NCI-H774 (cell line): ENCODE measurements at regions not wholly inside any gene's neighbourhood (a gene's known extent, or its start where the extent isn't known, plus 50 kb on each side); places are given as distances from the start of the nearest gene placed in this dataset.

Experiments
- DNase-seq: peaks from one replicate; lab custom pipeline; 2025; lab: John Stamatoyannopoulos, UW

DNA sequence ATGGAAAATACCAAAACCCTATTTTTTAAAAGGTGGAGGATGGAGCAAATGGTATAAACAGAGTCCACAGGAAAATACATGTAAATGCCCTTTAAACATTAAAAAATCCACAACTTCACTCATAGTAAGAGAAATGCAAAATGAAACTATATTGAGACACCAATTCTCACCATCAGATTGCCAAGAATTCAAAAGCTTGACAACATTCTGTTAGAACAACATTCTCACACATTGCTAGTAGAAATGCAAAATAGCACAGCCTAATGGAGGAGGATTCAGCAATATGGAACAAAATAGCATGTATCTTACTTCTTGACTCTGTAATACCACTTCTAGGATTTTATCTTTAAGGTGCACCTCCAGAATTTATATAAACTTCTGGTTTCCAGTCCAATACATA lies 351.8 kb downstream of the NXPE2 start:
- DNase-seq = no peak

DNA sequence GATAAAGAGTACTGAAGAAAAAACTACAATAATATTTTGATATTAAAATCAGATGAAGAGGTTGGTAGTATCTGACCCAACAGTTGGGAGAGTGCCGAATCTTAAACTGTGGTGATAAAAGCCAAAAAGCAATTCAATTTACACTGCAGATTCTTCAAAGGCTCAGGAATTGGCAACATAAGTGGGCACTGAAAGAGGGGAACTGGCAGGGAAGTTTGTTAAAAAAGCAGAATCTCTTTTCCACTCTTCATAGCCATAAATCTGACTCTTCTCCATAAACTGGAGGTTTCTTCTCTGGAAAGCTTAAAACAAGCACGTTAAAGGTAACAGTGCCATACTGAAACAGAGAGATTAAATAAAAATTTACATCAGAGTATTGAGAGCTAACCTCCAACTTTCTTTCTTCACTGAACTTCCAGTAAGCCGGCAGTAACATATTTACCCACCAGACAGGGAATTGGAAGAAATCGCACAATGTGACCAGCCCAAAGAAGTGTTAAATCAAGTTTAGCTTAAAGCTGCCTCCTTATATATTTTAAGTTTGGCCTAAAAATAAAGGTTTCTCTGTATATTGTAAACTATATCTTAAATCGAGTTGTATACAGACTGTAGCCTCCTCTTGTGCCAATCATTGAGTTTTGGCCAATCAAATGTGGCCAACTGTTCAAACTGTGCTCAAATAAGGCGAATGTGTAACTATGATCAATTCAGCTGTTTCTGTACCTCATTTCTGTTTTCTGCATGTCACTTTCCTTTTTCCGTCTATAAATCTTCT lies 358.3 kb downstream of the NXPE2 start:
- DNase-seq = no peak

DNA sequence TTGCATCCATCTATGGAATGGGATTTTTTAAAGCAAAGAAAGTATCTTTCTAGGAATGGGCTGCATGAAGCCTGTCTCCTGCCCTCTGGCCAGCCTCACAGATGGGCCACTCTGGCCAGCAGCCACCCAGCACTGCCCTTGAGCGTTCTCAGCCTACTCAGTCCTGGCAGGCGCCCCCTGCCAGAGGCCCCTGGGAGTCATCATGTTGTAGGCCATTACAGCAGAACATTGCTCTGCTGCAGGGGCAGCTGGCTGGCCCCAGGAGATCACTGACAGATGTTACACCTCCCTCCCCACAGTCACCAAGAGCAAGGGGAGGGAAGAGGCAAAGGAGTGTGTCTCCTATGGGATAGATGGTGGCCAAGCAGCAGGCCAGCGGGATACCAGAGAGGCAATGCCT lies 363.7 kb downstream of the NXPE2 start:
- DNase-seq = no peak

GRCh38 chr11:115047631-115048030 lies 369.3 kb downstream of the NXPE2 start:
- no peak for DNase-seq

GRCh38 chr11:115049796-115050195 lies 371.5 kb downstream of the NXPE2 start:
- DNase-seq = no peak

DNA sequence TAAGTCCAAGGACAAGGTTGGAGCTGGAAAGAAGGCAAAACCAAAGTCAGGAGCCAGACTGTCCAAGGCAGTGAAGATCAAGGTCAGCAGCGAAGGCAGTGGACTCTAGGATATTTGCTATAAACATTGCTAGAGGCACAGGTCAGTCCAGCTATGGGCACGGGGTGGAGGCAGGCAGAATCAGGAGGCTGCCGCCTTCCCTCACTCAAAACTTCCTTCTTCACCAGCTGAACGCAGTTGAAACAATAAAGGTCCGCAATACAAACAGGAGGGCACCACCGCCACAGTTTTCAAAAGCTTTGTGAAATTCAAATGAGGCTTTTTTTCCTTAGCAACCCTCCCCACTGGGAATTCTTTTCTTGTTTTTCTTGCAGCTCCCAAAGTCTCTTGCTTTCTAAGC lies 372.4 kb downstream of the NXPE2 start:
- no peak for DNase-seq

DNA sequence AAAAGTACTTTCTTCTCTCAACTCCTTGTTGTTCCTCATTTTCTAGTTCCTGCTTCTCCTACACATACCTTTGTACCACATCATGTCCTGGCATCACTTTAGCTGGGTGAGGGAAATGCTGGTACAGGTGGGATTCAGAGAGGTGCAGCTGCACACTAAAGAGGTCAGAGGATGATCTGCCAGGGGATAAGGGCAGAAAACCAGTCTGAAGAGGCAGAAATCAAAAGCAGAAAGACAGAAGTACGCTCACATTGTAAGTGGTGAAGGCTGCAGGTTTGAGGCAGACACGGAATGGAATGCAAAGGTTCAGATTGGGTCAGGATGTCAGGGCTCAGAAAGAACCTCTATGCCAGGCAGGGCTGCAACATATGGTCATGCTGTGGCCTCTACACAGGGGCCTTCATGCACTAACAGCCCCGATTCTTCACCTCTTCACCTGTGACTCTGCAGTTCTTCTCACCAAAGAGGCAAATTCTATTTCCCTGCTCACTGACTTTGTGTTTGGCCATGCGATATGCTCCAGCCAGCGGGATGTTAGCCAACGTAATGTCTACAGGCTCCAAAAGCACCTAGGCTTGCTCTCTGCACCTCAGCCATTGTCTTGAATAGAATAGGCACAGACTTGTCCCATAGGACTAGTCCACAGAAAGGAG lies 373.7 kb downstream of the NXPE2 start:
- DNase-seq = no peak

- DNase-seq = no peak
Observed at GRCh38 chr11:115052601-115053000, 374.3 kb downstream of the NXPE2 start.

DNA sequence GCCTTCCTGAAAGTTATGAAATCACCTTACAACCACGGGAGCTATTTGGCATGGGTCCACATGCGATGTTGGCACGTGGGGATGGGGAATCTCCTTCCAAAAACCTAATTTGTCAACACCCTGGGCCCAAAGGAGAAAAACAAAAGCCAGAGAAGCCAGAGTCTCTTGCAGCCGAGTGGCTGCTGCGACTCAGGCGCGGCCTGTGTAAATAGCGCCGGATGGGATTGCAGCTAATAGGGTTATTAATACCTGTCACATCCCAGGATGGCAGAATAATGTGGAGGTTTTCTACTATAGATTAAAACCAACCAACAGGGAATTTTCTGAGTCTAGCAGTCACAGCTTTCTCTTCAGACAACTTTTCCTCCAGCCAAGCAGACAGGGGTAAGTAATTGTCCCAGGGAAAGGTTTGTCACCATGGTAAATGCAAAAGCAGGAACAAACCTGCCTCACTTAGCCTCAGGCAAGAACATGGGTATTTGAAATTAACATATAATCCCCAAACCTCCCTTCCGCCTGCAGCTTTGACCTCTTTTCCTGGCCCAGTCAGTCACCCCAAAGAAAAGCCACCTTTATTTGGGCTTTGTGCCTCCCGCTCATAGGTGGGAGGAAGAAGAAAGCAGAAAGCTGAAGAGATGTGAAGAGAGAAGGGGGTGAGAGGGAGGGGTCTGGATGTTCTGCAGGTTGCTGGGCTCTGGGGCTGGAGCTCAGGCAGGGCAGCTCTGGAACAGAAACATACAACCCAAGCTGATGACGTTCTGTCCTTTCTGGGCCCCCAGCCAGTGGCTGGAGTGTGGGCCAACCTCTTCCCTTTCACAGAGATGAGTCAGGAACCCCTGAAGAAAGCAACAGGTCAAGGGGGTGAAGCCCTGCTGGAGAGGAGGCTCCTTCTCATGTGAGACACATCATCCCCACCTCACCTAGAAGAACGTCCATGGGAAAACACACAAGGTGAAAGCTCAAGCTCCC lies 376.5 kb downstream of the NXPE2 start:
- peak; percentile 15 for DNase-seq

DNA sequence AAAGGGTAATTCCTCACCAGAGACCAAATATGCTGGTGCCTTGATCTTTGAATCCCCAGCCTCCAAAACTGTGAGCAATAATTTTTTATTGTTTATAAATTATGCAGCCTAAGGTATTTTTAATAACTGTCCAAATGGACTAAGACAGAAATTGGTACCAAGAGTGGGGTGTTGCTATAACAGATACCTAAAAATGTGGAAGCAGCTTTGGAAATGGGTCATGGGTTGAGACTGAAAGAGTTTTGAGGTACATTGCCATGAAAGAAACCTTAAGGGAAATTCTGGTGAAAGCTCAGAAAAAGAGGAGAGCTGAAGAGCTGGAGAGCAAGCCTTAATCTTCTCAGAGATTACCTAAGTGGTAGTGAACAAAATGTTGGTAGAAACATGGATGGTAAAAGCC lies 378.2 kb downstream of the NXPE2 start:
- DNase-seq = no peak

GRCh38 chr11:115060840-115061239 lies 382.5 kb downstream of the NXPE2 start:
- no peak for DNase-seq

DNA sequence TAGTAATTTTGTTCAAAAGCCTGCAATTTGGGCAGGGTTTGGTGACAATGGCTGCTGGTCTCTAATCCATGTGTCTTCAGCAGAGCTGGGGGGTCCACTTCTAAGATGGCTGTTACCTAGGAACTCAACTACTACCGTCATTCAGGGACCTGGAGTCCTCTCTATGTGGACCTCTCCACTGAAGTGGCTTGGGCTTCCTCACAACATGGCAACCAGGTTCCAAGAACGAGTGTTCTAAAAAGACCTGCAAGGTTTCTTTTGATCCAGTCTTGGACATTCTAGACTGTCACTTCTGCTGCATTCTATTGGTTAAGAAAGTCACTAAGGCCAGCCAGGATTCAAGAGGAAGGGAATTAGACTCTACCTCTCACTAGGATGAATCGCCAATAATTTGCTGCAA lies 387.0 kb downstream of the NXPE2 start:
- no peak for DNase-seq

DNA sequence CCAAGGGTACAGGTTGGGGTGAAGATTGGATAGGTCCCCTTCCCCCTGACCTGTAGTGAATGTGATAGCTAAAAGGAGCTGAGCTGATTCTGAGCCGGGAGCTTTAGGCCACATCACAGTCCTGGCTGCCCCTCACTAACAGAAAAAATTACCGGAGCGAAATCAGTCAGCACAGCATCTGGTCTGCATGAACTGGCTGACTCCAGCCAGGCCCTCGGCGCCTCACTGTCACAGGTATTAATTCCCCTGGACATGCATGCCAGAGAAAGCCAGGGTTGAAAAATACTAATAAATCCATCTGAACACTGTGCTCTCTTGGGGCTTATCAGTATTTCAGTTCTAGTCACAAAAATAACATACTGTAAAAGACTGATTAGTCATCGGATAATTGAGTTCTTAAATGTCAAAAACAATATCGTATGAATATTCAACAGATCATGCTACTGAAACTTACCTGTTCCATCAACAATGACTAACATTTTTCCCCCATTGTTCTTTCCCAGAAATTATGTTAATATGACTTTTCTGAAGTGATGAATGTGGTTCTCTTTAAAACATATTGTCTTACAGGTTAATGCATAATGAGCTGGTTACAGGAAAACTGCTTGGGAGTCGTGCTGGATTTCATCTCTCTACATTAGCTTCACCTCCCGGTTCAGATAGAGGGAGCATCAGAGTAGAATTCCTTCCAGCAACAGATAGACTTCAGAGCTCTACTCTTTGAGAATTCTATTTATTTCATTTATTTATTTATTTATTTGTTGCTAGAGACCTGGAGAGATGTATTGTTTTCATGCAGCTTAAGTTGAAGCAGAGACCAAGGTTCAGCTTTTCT lies 387.7 kb downstream of the NXPE2 start:
- DNase-seq = no peak

DNA sequence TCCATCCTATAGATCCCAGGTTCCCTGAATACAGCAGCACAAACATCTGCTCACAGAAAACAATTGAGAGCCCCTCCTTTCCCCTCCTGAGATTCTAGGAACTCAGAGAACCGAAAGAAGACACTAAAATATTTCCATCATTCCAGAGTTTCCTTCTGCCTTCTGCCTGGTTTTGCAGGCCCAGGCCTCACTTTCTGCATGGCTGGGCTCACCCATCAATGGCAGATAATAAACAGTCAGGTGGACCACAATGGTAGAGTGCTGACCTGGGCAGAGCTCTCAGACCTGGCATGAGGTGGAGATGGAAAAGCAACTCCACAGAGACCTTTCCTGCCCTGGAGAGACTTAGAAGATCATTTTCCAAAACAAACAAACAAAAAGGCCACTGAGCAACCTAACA lies 389.1 kb downstream of the NXPE2 start:
- no peak for DNase-seq

- DNase-seq = no peak
Observed at GRCh38 chr11:115067900-115068530, 389.7 kb downstream of the NXPE2 start.

- no peak for DNase-seq
Observed at GRCh38 chr11:115069599-115069998, 391.3 kb downstream of the NXPE2 start.

DNA sequence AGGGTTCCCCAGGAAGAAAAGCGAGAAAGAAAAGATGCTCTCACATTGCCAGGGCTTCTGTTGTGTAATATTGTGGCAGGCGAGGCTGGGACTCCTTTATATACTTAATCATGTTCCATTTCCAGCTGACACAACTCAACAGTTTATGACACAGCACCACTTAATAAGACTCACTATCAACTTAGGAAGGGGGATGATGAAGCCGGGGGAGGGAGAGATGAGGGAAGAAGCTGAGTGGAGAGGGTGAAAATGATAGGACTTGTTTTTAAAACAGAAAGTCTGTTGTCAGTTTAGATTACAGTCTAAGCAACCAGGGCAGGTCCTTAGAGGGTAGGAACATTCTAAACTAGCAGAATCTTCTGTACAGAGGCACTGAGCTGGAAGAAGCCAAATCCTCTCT lies 397.0 kb downstream of the NXPE2 start:
- no peak for DNase-seq

- no peak for DNase-seq
Observed at GRCh38 chr11:115077740-115078139, 399.4 kb downstream of the NXPE2 start.

DNA sequence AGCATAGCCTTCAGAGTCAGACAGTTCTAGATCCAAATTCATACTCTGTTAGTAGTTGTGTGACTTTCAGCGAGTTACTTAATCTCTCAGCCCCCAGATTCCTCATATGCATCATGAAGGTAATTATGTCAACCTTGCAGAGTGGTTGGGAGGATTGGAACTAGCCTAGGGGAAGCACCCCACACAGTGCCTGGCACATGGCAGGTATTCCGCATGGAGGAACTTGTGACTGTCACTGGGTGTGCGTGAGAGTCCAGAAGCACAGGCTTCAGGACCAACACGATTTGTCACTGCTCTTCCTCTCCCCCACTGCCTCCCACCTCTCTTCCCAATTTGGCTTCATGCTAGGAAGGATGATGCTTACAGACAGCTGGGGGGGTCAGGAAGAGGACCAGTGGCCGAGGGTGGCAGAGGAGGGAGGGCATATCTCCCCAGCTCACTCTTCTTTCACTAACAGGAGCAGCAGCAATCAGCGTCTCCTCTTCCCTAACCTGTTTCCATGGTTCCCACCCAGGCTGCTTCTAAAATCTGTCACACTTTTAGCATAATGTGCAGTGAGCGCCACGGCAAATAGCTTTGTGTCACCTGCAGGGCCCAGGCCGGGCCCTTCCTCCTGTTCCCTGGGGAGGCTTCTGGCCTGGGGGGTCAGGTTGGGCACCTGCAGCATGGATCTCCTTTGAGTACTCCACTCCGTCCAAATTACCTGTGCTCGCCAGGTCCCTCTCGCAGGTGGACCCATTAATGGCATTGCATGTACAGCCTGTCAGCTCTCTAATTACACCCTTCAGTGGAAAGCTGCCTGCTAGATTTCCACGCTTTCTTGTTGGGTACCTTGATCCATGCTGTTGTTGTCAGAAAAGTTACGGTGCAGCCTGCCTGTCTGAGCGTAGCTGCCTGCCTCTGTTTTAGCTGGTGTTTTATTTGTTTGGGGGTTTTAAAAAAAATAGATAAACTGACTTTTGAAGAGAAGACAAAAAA lies 400.4 kb downstream of the NXPE2 start:
- DNase-seq = peak; percentile 34
